Adrenal gland (tissue), 5 donors: ENCODE measurements at regions not wholly inside any gene's neighbourhood (a gene's known extent, or its start where the extent isn't known, plus 50 kb on each side); places are given as distances from the start of the nearest gene placed in this dataset.

Experiments
- CTCF ChIP-seq, 6 experiments: fragments of 450-650 bp in 4 of 6; fragments of 200-600 bp in 2 of 6; sonication (generic) in 1 of 6; IDR thresholded peaks; 1 replicate in 5 of 6; 2 replicates in 1 of 6; pipeline versions ENCODE4 v1.5.1 to v1.8.0; 2016 to 2021; ENCODE audit warnings: antibody characterized with exemption in 6 of 6, mild to moderate bottlenecking in 2 of 6, moderate library complexity in 1 of 6
- POLR2A ChIP-seq, 2 donors: fragments of 450-650 bp; IDR thresholded peaks; one replicate each; pipeline ENCODE4 v1.6.1; 2017; ENCODE audit warnings: antibody characterized with exemption in 2 of 2, mild to moderate bottlenecking in 2 of 2, moderate library complexity in 1 of 2
- donor health status: DM: no; HTN: no; CAD: no.

GRCh38 chr13:76552807-76553206 lies 333.4 kb downstream of the KCTD12 start:
- TF ChIP-seq CTCF (IDR thresholded peaks at IDR 0.05) (no peak), POLR2A (IDR thresholded peaks at IDR 0.05) (no peak)
